GM18858 (cell line): ENCODE measurements at regions not wholly inside any gene's neighbourhood (a gene's known extent, or its start where the extent isn't known, plus 50 kb on each side); places are given as distances from the start of the nearest gene placed in this dataset.
A peak's percentile ranks its signal among the peaks of the same experiment; 100 is the strongest.

Experiments
- ATAC-seq: cut with Tn5 transposase; IDR thresholded peaks from one replicate; pipeline ENCODE4 v1.9.1; 2021; ENCODE audit not compliant: unreplicated experiment

GRCh38 chr11:16448123-16448717 is 91.9 kb upstream of the SOX6 start:
- ATAC-seq: no peak

DNA sequence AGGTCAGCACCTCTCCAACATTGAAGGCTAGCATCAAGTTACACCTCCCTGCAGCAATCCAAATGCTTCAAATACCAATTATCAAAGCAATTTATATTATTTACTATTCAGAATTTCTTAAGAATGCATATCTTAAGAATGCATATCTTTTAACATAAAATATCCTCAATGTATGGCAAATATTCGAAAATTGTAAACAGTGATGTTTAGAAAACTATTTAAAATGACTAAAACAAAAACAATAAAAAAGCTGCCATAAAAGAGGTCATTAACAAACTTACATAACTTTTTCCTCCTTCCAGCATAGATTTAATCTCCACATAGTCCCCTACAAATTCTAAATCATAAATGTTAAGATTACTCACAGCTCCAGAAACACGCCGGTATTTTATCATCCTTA is 85.1 kb upstream of the SOX6 start:
- no peak for ATAC-seq

DNA sequence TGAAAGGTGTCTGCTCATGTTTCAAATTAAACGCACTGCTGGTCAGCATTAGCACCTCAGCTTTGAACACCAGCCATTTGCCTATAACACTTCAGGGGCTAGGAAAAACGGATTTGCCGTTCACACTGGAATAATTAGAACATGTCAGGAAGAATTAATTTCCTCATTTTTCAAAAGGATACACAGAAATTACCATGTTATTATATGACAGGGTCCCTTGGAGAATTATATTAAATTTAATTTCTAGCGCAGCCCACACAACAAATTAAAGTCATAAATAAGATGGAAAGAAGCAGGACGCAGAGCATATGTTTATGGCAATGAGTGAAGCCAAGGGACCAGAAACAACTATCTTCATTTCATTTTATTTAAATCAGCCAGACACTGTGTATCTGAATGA is 83.8 kb upstream of the SOX6 start:
- no peak for ATAC-seq

DNA sequence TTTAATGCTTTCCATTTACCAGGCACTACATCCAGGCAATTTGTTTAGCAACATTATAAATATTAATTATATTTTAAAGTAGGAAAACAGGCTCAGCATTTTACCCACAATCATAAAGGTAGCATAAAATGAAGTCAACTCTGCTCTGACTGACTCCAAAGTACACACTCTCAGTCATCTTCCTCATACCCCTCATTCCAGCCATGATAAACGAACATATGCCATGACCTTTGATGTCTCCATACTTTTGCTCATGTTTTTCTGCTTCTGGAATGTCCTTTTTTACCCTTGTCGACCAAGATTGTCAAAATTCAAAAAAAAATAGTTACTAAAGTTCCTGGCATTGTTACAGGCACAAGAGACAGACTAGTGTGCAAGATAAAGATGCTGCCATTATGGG is 77.7 kb upstream of the SOX6 start:
- ATAC-seq: no peak

DNA sequence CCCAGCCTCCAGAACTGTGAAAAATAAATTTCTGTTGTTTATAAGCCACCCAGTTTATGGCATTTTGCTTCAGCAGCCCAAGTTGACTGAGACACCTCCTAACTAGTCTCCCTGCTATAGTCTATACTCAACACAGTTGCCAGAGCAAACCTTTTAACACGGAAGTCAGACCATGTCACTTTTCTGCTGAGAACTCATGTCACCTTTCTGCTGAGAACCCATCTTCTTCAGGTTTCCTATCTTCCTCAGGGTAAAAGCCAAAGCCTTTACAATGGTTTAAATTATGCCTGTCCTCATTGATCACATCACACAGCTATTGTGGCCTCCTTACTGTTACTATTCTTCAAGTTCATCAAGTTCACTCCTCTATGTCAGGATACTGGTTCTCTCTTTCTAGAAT is 74.3 kb upstream of the SOX6 start:
- ATAC-seq: no peak

DNA sequence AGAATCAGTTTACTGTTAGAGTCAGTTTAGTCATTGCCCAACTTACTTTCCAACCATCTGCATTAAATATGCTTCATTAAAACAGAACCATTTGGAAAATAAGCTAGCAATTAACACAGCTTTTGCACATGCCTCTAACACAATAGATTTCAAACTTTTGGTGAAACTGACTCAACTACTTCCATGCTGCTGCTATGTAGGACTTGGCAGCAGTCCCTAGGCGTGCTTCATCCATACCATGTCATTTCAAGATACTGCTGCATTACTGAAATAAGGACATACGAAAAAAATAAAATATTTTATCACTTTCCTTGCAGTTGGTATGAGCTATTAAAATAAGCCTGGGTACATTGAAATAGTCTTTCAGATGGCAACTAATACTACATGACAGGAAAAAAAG is 65.5 kb upstream of the SOX6 start:
- ATAC-seq: no peak

DNA sequence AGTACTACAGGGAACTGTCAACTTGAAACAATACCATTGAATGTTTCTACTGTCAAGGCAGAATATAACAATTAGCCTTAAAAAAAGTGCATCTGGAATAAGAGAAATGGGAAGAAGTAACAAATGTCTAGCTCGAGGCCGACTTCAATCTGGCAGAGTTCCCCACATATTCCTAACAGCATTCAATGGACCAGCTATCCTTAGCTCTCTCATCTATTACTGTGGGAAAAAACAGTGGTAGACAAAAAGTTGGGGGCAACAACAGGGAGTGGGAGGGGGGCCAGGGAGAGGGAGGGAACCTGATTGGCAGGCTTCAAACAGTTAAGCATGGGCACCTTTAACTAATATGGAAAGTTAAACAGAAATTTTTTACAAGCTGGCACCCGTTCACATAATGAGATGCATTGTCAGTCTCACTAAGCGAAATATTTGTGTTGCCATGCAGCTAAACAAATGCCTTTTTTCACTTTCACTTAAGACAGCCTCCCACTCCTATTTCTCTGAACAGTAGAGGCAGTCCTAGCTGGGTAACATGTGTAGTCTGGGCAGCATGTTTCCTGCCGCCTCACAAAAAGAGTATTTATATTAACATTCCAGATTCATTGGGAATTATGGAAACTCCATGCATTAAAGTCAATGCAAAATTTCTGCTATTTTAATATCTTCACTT is 62.2 kb upstream of the SOX6 start:
- ATAC-seq: no peak

- peak; percentile 85 for ATAC-seq
These were observed 56.3 kb upstream of the SOX6 start for GRCh38 chr11:16412525-16413172.

DNA sequence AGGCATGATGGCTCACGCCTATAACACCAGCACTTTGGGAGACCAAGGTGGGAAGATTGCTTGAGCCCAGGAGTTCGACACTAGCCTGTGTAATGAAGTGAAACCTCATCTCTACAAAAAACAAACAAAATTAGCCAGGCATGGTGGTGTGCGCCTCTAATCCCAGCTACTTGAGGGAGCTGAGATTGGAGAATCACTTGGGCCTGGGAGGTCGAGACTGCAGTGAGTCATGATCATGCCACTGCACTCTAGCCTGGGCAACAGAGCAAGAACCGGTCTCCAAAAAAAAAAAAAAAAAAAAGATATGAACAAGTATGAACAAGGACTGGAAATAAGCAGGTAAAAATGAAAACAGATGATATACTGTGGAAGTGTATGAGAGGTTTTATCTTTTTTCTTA is 54.1 kb upstream of the SOX6 start:
- no peak for ATAC-seq

- ATAC-seq: no peak
These were observed 52.3 kb upstream of the SOX6 start for GRCh38 chr11:16408619-16409018.

DNA sequence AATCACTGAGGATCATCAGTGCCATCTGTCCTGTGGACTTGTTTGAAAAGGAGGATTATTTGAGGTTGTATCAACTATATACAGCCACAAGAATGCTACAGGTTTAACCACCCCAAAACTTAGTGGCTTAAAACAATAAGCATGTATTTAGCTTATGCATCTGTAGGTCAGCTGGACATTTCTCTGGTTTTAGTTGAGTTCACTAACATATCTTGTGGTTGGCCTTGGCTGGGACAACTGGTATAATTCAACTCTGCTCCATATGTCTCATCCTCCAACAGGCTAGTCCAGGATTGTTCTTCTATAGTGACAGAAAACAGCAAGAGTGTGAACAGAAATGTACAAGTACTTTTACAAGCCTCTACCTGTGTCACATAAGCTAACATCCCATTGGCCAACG is 49.9 kb upstream of the SOX6 start:
- ATAC-seq: no peak
